Ectodermal cell (in vitro differentiated cells): ENCODE measurements at regions not wholly inside any gene's neighbourhood (a gene's known extent, or its start where the extent isn't known, plus 50 kb on each side); places are given as distances from the start of the nearest gene placed in this dataset.

Experiments used
- H3K27ac ChIP-seq: 2 replicates; pipeline ENCODE4 v1.7.0; 2013; ENCODE audit warnings: mild to moderate bottlenecking, low read depth, low read length; ENCODE audit not compliant: insufficient read depth, poor library complexity, severe bottlenecking
- H3K27me3 ChIP-seq: 2 replicates; pipeline ENCODE4 v1.7.0; 2013; ENCODE audit warnings: mild to moderate bottlenecking, low read length; ENCODE audit not compliant: insufficient read depth, control insufficient read depth, poor library complexity, severe bottlenecking
- H3K36me3 ChIP-seq: one replicate; pipeline ENCODE4 v1.7.0; 2013; ENCODE audit warnings: low read length; ENCODE audit not compliant: control insufficient read depth, insufficient read depth
- H3K4me1 ChIP-seq: one replicate; pipeline ENCODE4 v1.7.0; 2013; ENCODE audit warnings: low read length; ENCODE audit not compliant: control insufficient read depth, insufficient read depth
- H3K4me3 ChIP-seq: 2 replicates; pipeline ENCODE4 v1.7.0; 2013; ENCODE audit warnings: low read depth, low read length, control low read depth; ENCODE audit not compliant: insufficient read depth
- H3K9me3 ChIP-seq: 2 replicates; pipeline ENCODE4 v1.7.0; 2013; ENCODE audit warnings: mild to moderate bottlenecking, low read length, moderate library complexity; ENCODE audit not compliant: control insufficient read depth
- WGBS, 2 experiments: methylation state at CpG; one replicate each; pipeline ENCODE4 v1.1.7; 2013; ENCODE audit warnings: missing lambda C conversion rate in 2 of 2; 5-methylcytosine and 5-hydroxymethylcytosine counted together

DNA sequence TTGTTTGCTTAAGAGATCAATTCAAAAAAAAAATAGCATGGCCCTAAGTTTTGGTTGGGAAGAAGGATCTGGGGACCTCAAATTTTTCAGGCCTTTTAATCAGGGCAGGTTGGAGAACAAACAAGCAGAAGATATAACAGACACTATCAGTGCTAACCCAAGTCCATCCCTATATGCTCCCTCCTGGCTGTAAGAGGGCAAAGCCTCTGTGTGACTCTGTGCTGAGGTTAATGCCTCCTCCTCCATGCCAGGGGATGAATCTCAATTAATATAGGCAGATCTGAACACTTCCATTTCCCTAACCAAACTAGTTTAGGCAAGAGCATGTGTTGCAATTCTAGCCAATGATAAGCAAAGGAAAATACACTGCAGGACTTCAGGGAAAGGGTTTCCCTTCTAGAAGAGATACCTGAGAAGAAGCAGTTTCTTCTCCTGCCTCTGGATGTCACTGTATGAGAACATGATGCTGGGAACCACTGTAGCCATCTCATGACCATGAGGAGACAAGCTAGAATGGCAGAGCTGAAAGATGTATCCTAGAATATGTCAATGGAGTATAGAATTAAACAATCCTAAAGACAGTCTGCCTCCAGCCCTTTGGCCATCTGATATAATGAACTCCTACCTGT lies 76.0 kb downstream of the CHD9NB start:
- Histone ChIP-seq H3K4me1 (no peaks in the 10 kb centered on the region), H3K27ac (no peak overlapping the region), H3K27me3 (no peaks in the 10 kb centered on the region), H3K9me3 (no peaks in the 10 kb centered on the region), H3K36me3 (no peaks in the 10 kb centered on the region), H3K4me3 (no peak overlapping the region)

DNA sequence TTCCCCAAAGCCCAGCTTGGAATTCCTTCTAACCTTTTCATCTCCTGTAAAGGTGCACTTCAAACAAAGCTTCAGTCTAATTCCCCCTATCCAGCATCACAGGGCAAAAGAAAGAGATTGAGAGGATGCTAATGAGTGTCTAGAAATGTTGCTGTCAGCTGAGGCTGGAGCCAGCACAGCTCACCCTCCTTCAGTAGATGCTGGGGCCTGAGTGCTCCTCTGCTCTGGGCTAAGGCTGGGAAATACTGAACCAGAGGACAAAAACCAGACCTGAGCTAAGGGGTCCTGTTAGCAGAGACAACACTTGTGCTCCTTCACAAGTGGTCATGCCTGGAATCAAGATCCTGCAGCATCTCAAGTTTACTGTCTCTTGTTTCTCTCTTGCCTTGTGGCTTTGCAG lies 85.0 kb downstream of the CHD9NB start:
- no peak overlapping the region for H3K4me3 ChIP-seq

DNA sequence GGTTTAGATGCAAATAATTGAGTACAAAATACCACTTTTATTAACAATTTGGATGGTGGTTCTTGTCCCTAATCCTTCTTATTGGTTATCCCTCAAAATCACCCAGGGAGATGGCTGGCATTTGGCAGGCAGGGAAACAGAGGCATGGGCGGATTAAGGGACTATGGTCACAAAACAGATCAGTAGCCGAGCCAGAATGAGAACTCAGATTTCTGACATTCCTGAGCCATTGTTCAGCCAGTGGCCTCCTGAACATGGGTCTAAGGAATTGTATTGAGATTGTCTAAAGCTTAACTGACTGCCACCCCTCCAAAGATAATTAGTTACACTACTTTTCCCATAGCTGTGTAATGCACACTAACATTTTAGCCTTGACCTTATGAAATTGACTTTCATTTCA lies 88.4 kb downstream of the CHD9NB start:
- WGBS, 2 experiments, result 21 to 28% methylated on average over 2 of the region's 2 CpGs
- Histone ChIP-seq H3K36me3 (no peaks in the 10 kb centered on the region), H3K4me1 (peaks cover 15% of the 10 kb centered on the region), H3K27ac (peak overlapping the region; percentile 89), H3K4me3 (no peak overlapping the region), H3K9me3 (no peaks in the 10 kb centered on the region), H3K27me3 (no peaks in the 10 kb centered on the region)

More for the DNA sequence above, 85.0 kb downstream of the CHD9NB start:
- H3K4me1 ChIP-seq, result peaks cover 15% of the 10 kb centered on the region
- no peaks in the 10 kb centered on the region for H3K36me3 ChIP-seq
- H3K9me3 ChIP-seq, result no peaks in the 10 kb centered on the region
- H3K27ac ChIP-seq, result no peak overlapping the region
- H3K27me3 ChIP-seq, result no peaks in the 10 kb centered on the region

- WGBS, 2 experiments, result 68 to 71% methylated on average over 3 to 4 of the region's 4 CpGs
- H3K27ac ChIP-seq, result peak overlapping the region; percentile 89
- peaks cover 15% of the 10 kb centered on the region for H3K4me1 ChIP-seq
- H3K27me3 ChIP-seq, result no peaks in the 10 kb centered on the region
- H3K36me3 ChIP-seq, result no peaks in the 10 kb centered on the region
- H3K4me3 ChIP-seq, result no peak overlapping the region
- H3K9me3 ChIP-seq, result no peaks in the 10 kb centered on the region
Measured at GRCh38 chr16:52963855-52964242, 88.8 kb downstream of the CHD9NB start.

- Histone ChIP-seq H3K4me1 (peaks cover 15% of the 10 kb centered on the region), H3K27me3 (no peaks in the 10 kb centered on the region), H3K36me3 (no peaks in the 10 kb centered on the region), H3K4me3 (no peak overlapping the region), H3K9me3 (no peaks in the 10 kb centered on the region), H3K27ac (peak overlapping the region; percentile 89)
- 25 to 72% methylated on average over 1 to 3 of the region's 3 CpGs for WGBS, 2 experiments
Measured at GRCh38 chr16:52963212-52963854, 89.4 kb downstream of the CHD9NB start.

DNA sequence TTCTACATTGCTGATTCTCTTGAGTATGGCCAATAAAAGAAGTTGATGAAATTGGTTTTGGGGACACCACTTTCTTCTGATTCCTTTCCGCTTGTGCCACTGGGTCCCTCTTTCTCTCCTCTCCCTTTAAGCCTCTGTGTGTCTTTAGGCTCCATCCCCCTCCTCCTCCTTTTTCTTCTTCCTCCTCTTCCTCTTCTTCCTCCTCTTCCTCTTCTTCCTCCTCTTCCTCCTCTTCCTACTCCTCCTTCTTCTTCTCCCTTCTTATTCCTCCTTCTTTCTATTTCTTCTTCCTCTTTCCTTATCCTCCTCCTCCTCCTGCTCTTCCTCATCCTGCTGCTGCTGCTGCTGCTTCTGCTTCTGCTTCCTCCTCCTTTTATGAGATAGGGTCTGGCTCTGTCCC lies 93.7 kb downstream of the CHD9NB start:
- H3K4me3 ChIP-seq, result no peak overlapping the region
- H3K36me3 ChIP-seq, result no peaks in the 10 kb centered on the region
- 89 to 97% methylated on average over 1 of the region's 1 CpG for WGBS, 2 experiments
- peaks cover 9% of the 10 kb centered on the region for H3K4me1 ChIP-seq
- no peaks in the 10 kb centered on the region for H3K27me3 ChIP-seq
- H3K27ac ChIP-seq, result no peak overlapping the region
- H3K9me3 ChIP-seq, result no peaks in the 10 kb centered on the region

GRCh38 chr16:52957199-52957598 lies 95.5 kb downstream of the CHD9NB start:
- no peaks in the 10 kb centered on the region for H3K4me1 ChIP-seq
- 93 to 96% methylated on average over 3 of the region's 3 CpGs for WGBS, 2 experiments
- no peaks in the 10 kb centered on the region for H3K9me3 ChIP-seq

GRCh38 chr16:52956044-52956443 lies 96.7 kb downstream of the CHD9NB start:
- WGBS, 2 experiments, result 95 to 98% methylated on average over 1 of the region's 1 CpG
- H3K4me3 ChIP-seq, result no peak overlapping the region

More at GRCh38 chr16:52957199-52957598, 95.5 kb downstream of the CHD9NB start:
- Histone ChIP-seq H3K36me3 (no peaks in the 10 kb centered on the region), H3K4me3 (no peak overlapping the region), H3K27ac (no peak overlapping the region), H3K27me3 (no peaks in the 10 kb centered on the region)

GRCh38 chr16:52953215-52953614 lies 99.5 kb downstream of the CHD9NB start:
- H3K4me3 ChIP-seq, result no peak overlapping the region

More at GRCh38 chr16:52956044-52956443, 96.7 kb downstream of the CHD9NB start:
- H3K9me3 ChIP-seq, result no peaks in the 10 kb centered on the region
- H3K36me3 ChIP-seq, result no peaks in the 10 kb centered on the region
- H3K4me1 ChIP-seq, result no peaks in the 10 kb centered on the region
- H3K27ac ChIP-seq, result no peak overlapping the region
- no peaks in the 10 kb centered on the region for H3K27me3 ChIP-seq

GRCh38 chr16:52948946-52949345 lies 103.8 kb downstream of the CHD9NB start:
- H3K4me1 ChIP-seq, result peaks cover 3% of the 10 kb centered on the region
- H3K4me3 ChIP-seq, result no peak overlapping the region
- WGBS, 2 experiments, result 94 to 99% methylated on average over 3 of the region's 3 CpGs

More at GRCh38 chr16:52953215-52953614, 99.5 kb downstream of the CHD9NB start:
- Histone ChIP-seq H3K36me3 (no peaks in the 10 kb centered on the region), H3K27me3 (no peaks in the 10 kb centered on the region), H3K9me3 (no peaks in the 10 kb centered on the region), H3K27ac (no peak overlapping the region), H3K4me1 (peaks cover 3% of the 10 kb centered on the region)
- 94 to 95% methylated on average over 4 of the region's 4 CpGs for WGBS, 2 experiments

More at GRCh38 chr16:52948946-52949345, 103.8 kb downstream of the CHD9NB start:
- Histone ChIP-seq H3K9me3 (no peaks in the 10 kb centered on the region), H3K27ac (no peak overlapping the region), H3K36me3 (no peaks in the 10 kb centered on the region), H3K27me3 (no peaks in the 10 kb centered on the region)
